ENCODE measurements at regions not wholly inside any gene's neighbourhood (a gene's known extent, or its start where the extent isn't known, plus 50 kb on each side); places are given as distances from the start of the nearest gene placed in this dataset.
"Not testable (repeated sequence)": the region's sequence is repeated elsewhere in the genome, so short reads cannot be mapped to it uniquely, and the experiment has no call there.

- DNase-seq (ENCODE audit: extremely low read depth in 1 of 2, low read depth in 1 of 2), result no peak
These were observed 54.5 kb upstream of the PRKD1 start for GRCh38 chr14:29982171-29982570.

GRCh38 chr14:29982993-29983392 lies 55.3 kb upstream of the PRKD1 start:
- DNase-seq (ENCODE audit: extremely low read depth in 1 of 2, low read depth in 1 of 2), result no peak

GRCh38 chr14:29990344-29990857 lies 62.8 kb upstream of the PRKD1 start:
- DNase-seq (ENCODE audit: extremely low read depth in 1 of 2, low read depth in 1 of 2), result not testable (repeated sequence)

- no peak for DNase-seq (ENCODE audit: extremely low read depth in 1 of 2, low read depth in 1 of 2)
These were observed 63.3 kb upstream of the PRKD1 start for GRCh38 chr14:29990993-29991392.

GRCh38 chr14:29993143-29993542 lies 65.5 kb upstream of the PRKD1 start:
- DNase-seq (ENCODE audit: extremely low read depth in 1 of 2, low read depth in 1 of 2), result no peak

- no peak for DNase-seq (ENCODE audit: extremely low read depth in 1 of 2, low read depth in 1 of 2)
These were observed 71.4 kb upstream of the PRKD1 start for GRCh38 chr14:29999013-29999539.

- DNase-seq (ENCODE audit: extremely low read depth in 1 of 2, low read depth in 1 of 2), result no peak
These were observed 75.2 kb upstream of the PRKD1 start for GRCh38 chr14:30002859-30003258.

- no peak for DNase-seq (ENCODE audit: extremely low read depth in 1 of 2, low read depth in 1 of 2)
These were observed 77.6 kb upstream of the PRKD1 start for GRCh38 chr14:30005114-30005808.

GRCh38 chr14:30006695-30007094 lies 79.0 kb upstream of the PRKD1 start:
- DNase-seq (ENCODE audit: extremely low read depth in 1 of 2, low read depth in 1 of 2), result no peak

GRCh38 chr14:30015489-30015888 lies 87.8 kb upstream of the PRKD1 start:
- DNase-seq (ENCODE audit: extremely low read depth in 1 of 2, low read depth in 1 of 2), result no peak

GRCh38 chr14:30016002-30016401 lies 88.4 kb upstream of the PRKD1 start:
- DNase-seq (ENCODE audit: extremely low read depth in 1 of 2, low read depth in 1 of 2), result no peak

- DNase-seq (ENCODE audit: extremely low read depth in 1 of 2, low read depth in 1 of 2), result no peak
These were observed 89.8 kb upstream of the PRKD1 start for GRCh38 chr14:30017370-30017993.

GRCh38 chr14:30020271-30020670 lies 92.6 kb upstream of the PRKD1 start:
- DNase-seq (ENCODE audit: extremely low read depth in 1 of 2, low read depth in 1 of 2), result no peak

GRCh38 chr14:30020687-30021086 lies 93.0 kb upstream of the PRKD1 start:
- no peak for DNase-seq (ENCODE audit: extremely low read depth in 1 of 2, low read depth in 1 of 2)

GRCh38 chr14:30023350-30023749 lies 95.7 kb upstream of the PRKD1 start:
- DNase-seq (ENCODE audit: extremely low read depth in 1 of 2, low read depth in 1 of 2), result not testable (repeated sequence)

- no peak for DNase-seq (ENCODE audit: extremely low read depth in 1 of 2, low read depth in 1 of 2)
These were observed 106.5 kb upstream of the PRKD1 start for GRCh38 chr14:30034152-30034551.

- DNase-seq (ENCODE audit: extremely low read depth in 1 of 2, low read depth in 1 of 2), result no peak
These were observed 107.7 kb upstream of the PRKD1 start for GRCh38 chr14:30035361-30035760.

- DNase-seq (ENCODE audit: extremely low read depth in 1 of 2, low read depth in 1 of 2), result no peak
These were observed 118.1 kb upstream of the PRKD1 start for GRCh38 chr14:30045720-30046119.

GRCh38 chr14:30053103-30053502 lies 125.5 kb upstream of the PRKD1 start:
- DNase-seq (ENCODE audit: extremely low read depth in 1 of 2, low read depth in 1 of 2), result no peak

GRCh38 chr14:30054201-30054600 lies 126.6 kb upstream of the PRKD1 start:
- no peak for DNase-seq (ENCODE audit: extremely low read depth in 1 of 2, low read depth in 1 of 2)

GRCh38 chr14:30058401-30058800 lies 130.8 kb upstream of the PRKD1 start:
- DNase-seq (ENCODE audit: extremely low read depth in 1 of 2, low read depth in 1 of 2), result no peak

- DNase-seq (ENCODE audit: extremely low read depth in 1 of 2, low read depth in 1 of 2), result no peak
These were observed 136.1 kb upstream of the PRKD1 start for GRCh38 chr14:30063746-30064145.

Measured in activated CD8-positive, alpha-beta memory T cell treated with anti-CD3 and anti-CD28 coated beads for 1 hour (primary cell).